Gastrocnemius medialis (tissue), 4 donors: ENCODE measurements at regions not wholly inside any gene's neighbourhood (a gene's known extent, or its start where the extent isn't known, plus 50 kb on each side); places are given as distances from the start of the nearest gene placed in this dataset.

ENCODE experiments used
- ATAC-seq, 2 donors: fragments of 150-250 bp; one replicate each; pipeline ENCODE4 v1.9.1; 2016
- DNase-seq, 2 donors: peaks; one replicate each; pipeline ENCODE4 v3.0.0-alpha.2; 2019
- H3K27ac ChIP-seq, 4 donors: fragments of 200-600 bp; sonication (generic); 1 replicate in 1 of 4; 2 replicates in 3 of 4; pipeline ENCODE4 v1.5.1; 2016 to 2018; ENCODE audit warnings: mild to moderate bottlenecking in 2 of 4, moderate library complexity in 1 of 4
- H3K27me3 ChIP-seq, 3 donors: fragments of 200-600 bp; sonication (generic) in 2 of 3; 1 replicate in 1 of 3; 2 replicates in 2 of 3; pipeline versions ENCODE4 v1.5.1 to v1.6.0; 2016 to 2019; ENCODE audit warnings: mild to moderate bottlenecking in 1 of 3, moderate library complexity in 1 of 3
- H3K36me3 ChIP-seq, 2 donors: fragments of 200-600 bp; sonication (generic) in 1 of 2; one replicate each; pipeline ENCODE4 v1.5.1; 2017 to 2018
- H3K4me1 ChIP-seq, 2 donors: fragments of 200-600 bp; sonication (generic) in 1 of 2; one replicate each; pipeline ENCODE4 v1.5.1; 2016 to 2017; ENCODE audit warnings: mild to moderate bottlenecking in 2 of 2
- H3K4me3 ChIP-seq, 4 donors: fragments of 200-600 bp; sonication (generic) in 3 of 4; 1 replicate in 1 of 4; 2 replicates in 3 of 4; pipeline ENCODE4 v1.5.1; 2016 to 2019; ENCODE audit warnings: mild to moderate bottlenecking in 2 of 4
- H3K9me3 ChIP-seq, 3 donors: fragments of 200-600 bp; sonication (generic) in 2 of 3; 1 replicate in 1 of 3; 2 replicates in 2 of 3; pipeline ENCODE4 v1.5.1; 2016 to 2019
- CTCF ChIP-seq, 5 experiments: fragments of 450-650 bp in 3 of 5; fragments of 200-600 bp in 2 of 5; sonication (generic) in 2 of 5; IDR thresholded peaks in 4 of 5; conservative IDR thresholded peaks in 1 of 5; 1 replicate in 4 of 5; 2 replicates in 1 of 5; pipeline ENCODE4 v1.5.1; 2016 to 2019; ENCODE audit warnings: antibody characterized with exemption in 5 of 5, mild to moderate bottlenecking in 3 of 5, moderate library complexity in 3 of 5
- POLR2A ChIP-seq, 2 donors: fragments of 450-650 bp; IDR thresholded peaks; one replicate each; pipeline ENCODE4 v1.6.1; 2017; ENCODE audit warnings: antibody characterized with exemption in 2 of 2, mild to moderate bottlenecking in 2 of 2, moderate library complexity in 2 of 2
- in situ Hi-C, 4 donors: fragments of 200-750 bp; cut with MboI; loops; one replicate each; pipeline versions ENCODE4 v1.15.0 to v1.8.0; 2017; ENCODE audit warnings: low sequenced_read_pairs in 4 of 4
- intact Hi-C: fragments of 100-400 bp; cut with DNase I; formaldehyde crosslinking; loops from one replicate; pipeline ENCODE4 v1.15.1; 2023; ENCODE audit warnings: low total_unique reads

- no peak for ATAC-seq
- in situ Hi-C loops (no loop called here), intact Hi-C loops (no loop called here)
Measured at GRCh38 chr4:115234405-115235093, 121.1 kb upstream of the NDST4 start.

GRCh38 chr4:115233600-115233999 is 120.2 kb upstream of the NDST4 start:
- Histone ChIP-seq H3K27ac (no peak overlapping the region), H3K36me3 (no peaks in the 10 kb centered on the region), H3K4me3 (no peak overlapping the region), H3K9me3 (no peaks in the 10 kb centered on the region), H3K4me1 (no peaks in the 10 kb centered on the region), H3K27me3 (no peaks in the 10 kb centered on the region)
- intact Hi-C loops (no loop called here), in situ Hi-C loops (no loop called here)
- ATAC-seq (no peak), DNase-seq (no peak)
- TF ChIP-seq CTCF (IDR thresholded peaks at IDR 0.05 in 4 of 5, conservative IDR thresholded peaks at IDR 0.05 in 1 of 5) (no peak), POLR2A (IDR thresholded peaks at IDR 0.05) (no peak)

More at GRCh38 chr4:115234405-115235093, 121.1 kb upstream of the NDST4 start:
- TF ChIP-seq CTCF (IDR thresholded peaks at IDR 0.05 in 4 of 5, conservative IDR thresholded peaks at IDR 0.05 in 1 of 5) (no peak), POLR2A (IDR thresholded peaks at IDR 0.05) (no peak)
- Histone ChIP-seq H3K36me3 (no peaks in the 10 kb centered on the region), H3K9me3 (no peaks in the 10 kb centered on the region), H3K4me3 (no peak overlapping the region), H3K27ac (no peak overlapping the region), H3K4me1 (no peaks in the 10 kb centered on the region), H3K27me3 (no peaks in the 10 kb centered on the region)
- DNase-seq: no peak

DNA sequence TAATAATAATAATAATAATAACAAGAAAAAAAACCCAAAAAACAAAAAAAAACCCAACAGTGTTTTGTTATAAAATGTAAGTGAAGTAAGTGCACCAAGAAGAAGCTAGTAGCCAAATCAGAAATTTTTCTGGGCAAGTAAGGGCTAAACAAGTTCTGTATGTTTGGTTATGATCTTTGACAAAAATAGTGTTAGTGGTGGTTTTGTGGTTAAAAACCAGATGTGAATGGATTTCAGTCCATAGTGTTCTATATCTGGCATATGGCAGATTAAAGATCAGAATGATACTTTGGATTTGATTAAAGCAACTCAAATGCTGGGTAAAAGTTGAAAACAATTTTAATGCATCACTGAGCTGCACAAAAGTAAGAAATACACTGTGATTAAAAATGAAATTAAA is 116.5 kb upstream of the NDST4 start:
- Histone ChIP-seq H3K4me1 (no peaks in the 10 kb centered on the region), H3K27ac (no peak overlapping the region), H3K27me3 (no peaks in the 10 kb centered on the region), H3K4me3 (no peak overlapping the region), H3K9me3 (no peaks in the 10 kb centered on the region), H3K36me3 (no peaks in the 10 kb centered on the region)
- intact Hi-C loops (no loop called here), in situ Hi-C loops (no loop called here)
- DNase-seq (no peak), ATAC-seq (no peak)
- TF ChIP-seq CTCF (IDR thresholded peaks at IDR 0.05 in 4 of 5, conservative IDR thresholded peaks at IDR 0.05 in 1 of 5) (no peak), POLR2A (IDR thresholded peaks at IDR 0.05) (no peak)

DNA sequence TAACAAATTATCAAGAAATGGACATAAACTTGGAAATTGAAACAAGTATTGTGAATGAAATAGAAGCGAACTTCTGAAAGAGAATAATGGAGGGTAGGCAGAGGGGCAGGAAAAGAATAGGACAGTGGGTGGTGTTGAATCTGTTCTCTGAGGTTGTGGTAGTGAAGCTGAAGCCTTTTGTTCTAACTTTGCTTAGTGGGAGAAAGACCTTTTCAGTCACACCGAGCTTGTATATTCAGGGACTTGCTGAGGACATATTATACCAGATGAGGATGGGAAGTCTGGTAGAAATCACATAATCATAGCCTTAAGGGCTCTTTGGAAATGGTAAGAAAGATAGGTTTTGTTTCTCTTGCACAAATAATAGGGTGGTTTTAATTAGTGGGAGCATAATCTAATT is 115.4 kb upstream of the NDST4 start:
- Histone ChIP-seq H3K4me1 (no peaks in the 10 kb centered on the region), H3K27ac (no peak overlapping the region), H3K36me3 (no peaks in the 10 kb centered on the region), H3K4me3 (no peak overlapping the region), H3K27me3 (no peaks in the 10 kb centered on the region), H3K9me3 (no peaks in the 10 kb centered on the region)
- ATAC-seq (no peak), DNase-seq (no peak)
- in situ Hi-C loops (no loop called here), intact Hi-C loops (no loop called here)
- TF ChIP-seq POLR2A (IDR thresholded peaks at IDR 0.05) (no peak), CTCF (IDR thresholded peaks at IDR 0.05 in 4 of 5, conservative IDR thresholded peaks at IDR 0.05 in 1 of 5) (no peak)

DNA sequence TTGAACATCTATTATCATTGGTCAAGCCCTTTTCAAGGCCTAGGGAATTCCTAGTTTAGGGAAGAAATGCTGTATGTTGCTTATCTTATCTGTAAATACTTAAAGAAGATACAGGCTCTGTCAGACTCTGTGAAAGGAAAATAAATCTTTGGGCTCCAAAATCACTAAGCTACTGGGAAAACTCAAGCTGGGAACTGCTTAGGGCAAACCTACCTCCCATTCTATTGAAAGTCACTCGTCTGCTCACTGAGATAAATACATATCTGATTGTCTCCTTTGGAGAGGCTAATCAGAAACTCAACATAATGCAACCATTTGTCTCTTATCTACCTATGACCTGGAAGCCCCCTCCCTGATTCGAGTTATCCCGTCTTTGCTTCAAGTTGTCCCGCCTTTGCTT is 108.6 kb upstream of the NDST4 start:
- intact Hi-C loops: no loop called here

More for the DNA sequence above, 108.6 kb upstream of the NDST4 start:
- in situ Hi-C loops: no loop called here
- Histone ChIP-seq H3K4me1 (no peaks in the 10 kb centered on the region), H3K36me3 (no peaks in the 10 kb centered on the region), H3K27me3 (no peaks in the 10 kb centered on the region), H3K4me3 (no peak overlapping the region), H3K9me3 (no peaks in the 10 kb centered on the region), H3K27ac (no peak overlapping the region)
- no peak for TF ChIP-seq POLR2A (IDR thresholded peaks at IDR 0.05)
- no peak for TF ChIP-seq CTCF (IDR thresholded peaks at IDR 0.05 in 4 of 5, conservative IDR thresholded peaks at IDR 0.05 in 1 of 5)
- no peak for DNase-seq
- no peak for ATAC-seq
